22Rv1 (cell line): ENCODE measurements at regions not wholly inside any gene's neighbourhood (a gene's known extent, or its start where the extent isn't known, plus 50 kb on each side); places are given as distances from the start of the nearest gene placed in this dataset.
"Not testable (repeated sequence)": the region's sequence is repeated elsewhere in the genome, so short reads cannot be mapped to it uniquely, and the experiment has no call there.

Experiments
- H3K27ac ChIP-seq: fragments of 450-650 bp; 2 replicates; pipeline ENCODE4 v1.5.1; 2017
- CTCF ChIP-seq: fragments of 450-650 bp; IDR thresholded peaks from 2 replicates; pipeline ENCODE4 v1.5.1; 2017; ENCODE audit warnings: mild to moderate bottlenecking
- ZFX ChIP-seq: fragments of 450-650 bp; IDR thresholded peaks from 2 replicates; pipeline ENCODE4 v1.6.1; 2017; ENCODE audit warnings: antibody characterized with exemption, borderline replicate concordance

- no peak for TF ChIP-seq CTCF
- TF ChIP-seq ZFX = no peak
- H3K27ac ChIP-seq = no peak overlapping the region
These were observed 182.3 kb downstream of the OR4M2 start for GRCh38 chr15:22262613-22263020.

- H3K27ac ChIP-seq = no peak overlapping the region
- TF ChIP-seq ZFX (no peak), CTCF (no peak)
These were observed 183.4 kb downstream of the OR4M2 start for GRCh38 chr15:22263738-22264137.

GRCh38 chr15:22264272-22264671, 183.9 kb downstream of the OR4M2 start:
- H3K27ac ChIP-seq = not testable (repeated sequence)

GRCh38 chr15:22265056-22265945, 185.0 kb downstream of the OR4M2 start:
- no peak overlapping the region for H3K27ac ChIP-seq
- TF ChIP-seq CTCF (no peak), ZFX (no peak)

GRCh38 chr15:22265970-22266369, 185.6 kb downstream of the OR4M2 start:
- TF ChIP-seq ZFX (no peak), CTCF (no peak)
- no peak overlapping the region for H3K27ac ChIP-seq

- no peak overlapping the region for H3K27ac ChIP-seq
- TF ChIP-seq ZFX (no peak), CTCF (no peak)
These were observed 187.4 kb downstream of the OR4M2 start for GRCh38 chr15:22267761-22268160.

- not testable (repeated sequence) for H3K27ac ChIP-seq
These were observed 187.9 kb downstream of the OR4M2 start for GRCh38 chr15:22268201-22268600.

GRCh38 chr15:22268654-22269053, 188.3 kb downstream of the OR4M2 start:
- not testable (repeated sequence) for H3K27ac ChIP-seq

- H3K27ac ChIP-seq = not testable (repeated sequence)
These were observed 186.2 kb upstream of the GOLGA6L22 start for GRCh38 chr15:22272286-22273160.

- H3K27ac ChIP-seq = not testable (repeated sequence)
These were observed 185.5 kb upstream of the GOLGA6L22 start for GRCh38 chr15:22273185-22273584.

- H3K27ac ChIP-seq = not testable (repeated sequence)
These were observed 184.3 kb upstream of the GOLGA6L22 start for GRCh38 chr15:22274376-22274775.

- H3K27ac ChIP-seq = not testable (repeated sequence)
These were observed 177.9 kb upstream of the GOLGA6L22 start for GRCh38 chr15:22280770-22281169.

GRCh38 chr15:22282794-22283533, 175.7 kb upstream of the GOLGA6L22 start:
- not testable (repeated sequence) for H3K27ac ChIP-seq
